Aorta (tissue), 5 donors: ENCODE measurements at regions not wholly inside any gene's neighbourhood (a gene's known extent, or its start where the extent isn't known, plus 50 kb on each side); places are given as distances from the start of the nearest gene placed in this dataset.

Source experiments
- ATAC-seq: fragments of 200-7000 bp; cut with Tn5 transposase; one replicate; pipeline ENCODE4 v1.9.1; 2022; ENCODE audit warnings: moderate library complexity; ENCODE audit not compliant: low FRiP score
- DNase-seq, 2 donors: peaks; one replicate each; pipeline ENCODE4 v3.0.0-alpha.2; 2020
- H3K27ac ChIP-seq, 2 donors: one replicate each; pipeline ENCODE4 v1.5.1; 2013; ENCODE audit warnings: low read length in 2 of 2, mild to moderate bottlenecking in 2 of 2, moderate library complexity in 2 of 2, control low read depth in 1 of 2, inconsistent platforms in 1 of 2, low read depth in 1 of 2
- H3K27me3 ChIP-seq, 2 donors: one replicate each; pipeline ENCODE4 v1.6.1; 2013; ENCODE audit warnings: control low read depth in 1 of 2, low read length in 1 of 2, mild to moderate bottlenecking in 1 of 2, moderate library complexity in 1 of 2; ENCODE audit not compliant: insufficient read depth in 2 of 2, control insufficient read depth in 1 of 2
- H3K36me3 ChIP-seq, 2 donors: one replicate each; pipeline ENCODE4 v1.6.1; 2013; ENCODE audit warnings: control low read depth in 1 of 2, low read length in 1 of 2, mild to moderate bottlenecking in 1 of 2; ENCODE audit not compliant: insufficient read depth in 2 of 2, control insufficient read depth in 1 of 2
- H3K4me1 ChIP-seq, 2 donors: one replicate each; pipeline ENCODE4 v1.6.1; 2013; ENCODE audit warnings: low read length in 2 of 2, control low read depth in 1 of 2, mild to moderate bottlenecking in 1 of 2, moderate library complexity in 1 of 2; ENCODE audit not compliant: insufficient read depth in 2 of 2, control insufficient read depth in 1 of 2
- H3K4me3 ChIP-seq, 2 donors: one replicate each; pipeline ENCODE4 v1.5.1; 2013; ENCODE audit warnings: low read length in 2 of 2, control low read depth in 1 of 2, mild to moderate bottlenecking in 1 of 2
- H3K9me3 ChIP-seq: one replicate; pipeline ENCODE4 v1.6.1; 2013; ENCODE audit warnings: mild to moderate bottlenecking, low read length; ENCODE audit not compliant: control insufficient read depth
- WGBS, 2 donors: extraction: QIAGEN DNeasy Blood & Tissue Kit; methylation state at CpG; one replicate each; pipeline ENCODE4 v1.1.7; 2013; 5-methylcytosine and 5-hydroxymethylcytosine counted together
- intact Hi-C, 2 donors: fragments of 100-400 bp; cut with DNase I; formaldehyde crosslinking; loops; one replicate each; pipeline versions ENCODE4 v1.14.2 to v1.15.0; 2022
- donor health status: healthy with polysubstance abuse.
- donor health status: Bipolar disorder and iron deficiency.
- donor health status: DM: no; HTN: no; CAD: no.
- donor health status: DM: no; HTN: no; CAD: no.
- donor health status: DM: yes; HTN: yes; CAD: no.

DNA sequence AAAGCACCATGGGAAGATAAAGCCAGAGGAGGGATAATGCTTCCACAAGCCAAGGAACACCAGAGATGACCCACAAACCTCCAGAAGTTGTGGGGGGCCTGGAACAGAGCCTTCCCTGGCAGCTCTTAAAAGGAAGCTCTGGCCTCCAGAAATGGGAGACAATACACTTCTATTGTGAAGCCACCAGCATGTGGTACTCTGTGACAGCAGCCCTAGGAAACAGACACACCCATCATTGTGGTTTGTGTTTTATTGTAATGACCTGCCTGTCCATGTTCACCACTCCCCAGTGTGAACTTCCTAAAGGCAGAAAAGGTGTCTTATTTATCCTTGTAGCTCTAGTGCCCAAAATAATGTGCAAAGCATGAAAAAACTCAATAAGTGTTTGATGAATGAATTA, 264.1 kb upstream of the GATB start:
- H3K9me3 ChIP-seq, result peaks cover 1% of the 10 kb centered on the region
- intact Hi-C loops, result no loop called here
- DNase-seq, result no peak
- H3K4me3 ChIP-seq, result no peak overlapping the region
- no peaks in the 10 kb centered on the region for H3K27me3 ChIP-seq
- H3K4me1 ChIP-seq, result no peaks in the 10 kb centered on the region
- H3K27ac ChIP-seq, result no peak overlapping the region
- H3K36me3 ChIP-seq, result no peaks in the 10 kb centered on the region
- no peak for ATAC-seq

DNA sequence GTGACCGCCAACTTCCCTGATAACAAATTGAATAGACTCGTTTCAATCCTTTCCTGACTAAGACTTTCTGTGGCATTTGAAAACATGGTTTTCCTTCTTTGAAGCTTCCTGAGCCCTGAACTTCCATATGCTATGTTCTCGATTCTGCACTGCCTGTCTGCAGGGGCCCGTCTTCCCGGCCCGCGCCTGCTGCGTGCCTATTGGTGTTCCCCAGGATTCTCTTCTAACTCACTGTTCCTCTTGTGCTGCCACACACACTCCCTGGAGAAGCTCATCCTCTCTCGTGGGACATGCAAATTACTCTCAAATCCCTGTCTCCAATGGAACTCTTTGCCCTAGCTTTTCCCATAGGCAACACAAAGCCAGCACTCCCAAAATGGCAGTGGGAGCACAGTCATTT, 262.9 kb upstream of the GATB start:
- 76 to 81% methylated on average over 9 of the region's 9 CpGs for WGBS, 2 donors
- no peaks in the 10 kb centered on the region for H3K27me3 ChIP-seq
- ATAC-seq, result no peak
- no peak for DNase-seq
- H3K4me3 ChIP-seq, result no peak overlapping the region
- H3K27ac ChIP-seq, result no peak overlapping the region
- intact Hi-C loops, result no loop called here
- peaks cover 1% of the 10 kb centered on the region for H3K9me3 ChIP-seq
- H3K36me3 ChIP-seq, result no peaks in the 10 kb centered on the region
- H3K4me1 ChIP-seq, result no peaks in the 10 kb centered on the region

DNA sequence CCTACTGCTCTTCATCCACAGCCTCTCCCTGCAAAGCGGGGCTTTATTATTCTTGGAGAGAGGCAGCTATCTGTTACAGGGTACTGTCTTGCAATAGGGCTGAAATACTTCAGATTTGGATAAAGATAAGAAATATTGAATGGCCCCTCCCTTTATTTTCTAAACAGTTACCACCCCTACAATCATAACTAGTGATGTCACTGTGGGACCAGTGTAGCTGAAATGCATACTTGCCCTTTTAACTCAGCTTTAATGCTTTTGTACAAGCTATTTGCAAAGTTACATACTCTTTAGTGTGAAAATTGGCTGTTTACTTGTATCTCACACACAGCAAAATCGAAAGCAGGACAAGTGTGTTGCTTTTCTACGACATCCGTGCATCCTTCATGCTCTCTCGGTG, 261.7 kb upstream of the GATB start:
- ATAC-seq, result no peak
- no peaks in the 10 kb centered on the region for H3K4me1 ChIP-seq
- no peak overlapping the region for H3K27ac ChIP-seq
- no peaks in the 10 kb centered on the region for H3K36me3 ChIP-seq
- no peak for DNase-seq
- no peaks in the 10 kb centered on the region for H3K27me3 ChIP-seq
- 90 to 92% methylated on average over 5 of the region's 5 CpGs for WGBS, 2 donors
- H3K4me3 ChIP-seq, result no peak overlapping the region
- intact Hi-C loops, result no loop called here
- no peaks in the 10 kb centered on the region for H3K9me3 ChIP-seq

DNA sequence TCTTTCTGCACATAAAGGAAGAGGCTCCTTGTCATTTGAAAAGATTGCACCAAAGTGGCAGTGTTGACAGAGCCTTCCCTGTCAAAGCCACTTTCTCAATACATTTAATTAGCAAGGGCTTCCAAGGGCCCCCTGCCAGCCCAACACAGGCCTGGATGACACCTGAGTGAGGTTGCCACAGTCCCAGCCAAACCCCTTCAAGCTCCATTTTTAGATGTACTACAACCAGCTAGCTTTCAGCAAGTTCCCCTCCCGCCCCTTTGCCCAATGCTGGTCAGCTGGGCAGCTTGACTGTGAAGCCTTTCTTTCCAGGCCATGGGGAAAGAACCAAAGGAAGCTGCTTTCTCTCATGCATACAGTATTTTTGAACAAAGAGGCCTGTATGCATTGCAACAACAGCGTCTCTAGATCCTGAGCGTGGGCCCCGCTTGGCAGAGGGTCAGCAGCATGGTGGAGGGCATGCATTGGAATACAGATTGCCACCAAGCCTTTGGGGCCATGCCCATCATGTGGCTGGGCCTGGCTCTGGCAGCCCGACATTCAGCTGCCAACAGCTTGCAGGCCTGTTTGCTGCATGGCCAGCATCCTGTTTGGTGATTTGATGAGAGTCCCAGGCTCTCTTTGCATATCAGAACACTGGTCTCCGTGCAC, 261.1 kb upstream of the GATB start:
- no peak overlapping the region for H3K27ac ChIP-seq

DNA sequence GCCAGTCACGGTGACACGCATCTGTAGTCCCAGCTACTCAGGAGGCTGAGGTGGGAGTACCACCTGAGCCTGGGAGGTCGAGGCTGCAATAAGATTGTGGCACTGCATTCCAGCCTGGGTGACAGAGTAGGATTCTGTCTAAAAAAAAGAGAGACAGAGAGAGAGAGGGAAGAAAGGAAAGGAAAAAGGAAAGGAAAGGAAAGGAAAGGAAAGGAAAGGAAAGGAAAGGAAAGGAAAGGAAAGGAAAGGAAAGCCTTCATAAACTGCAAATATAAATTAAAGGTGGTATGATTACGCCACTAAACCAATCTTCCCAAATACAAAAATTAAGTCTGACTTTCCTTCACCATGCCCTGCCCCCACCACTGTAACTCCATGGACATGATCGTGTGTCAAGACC, 259.3 kb upstream of the GATB start:
- no peaks in the 10 kb centered on the region for H3K4me1 ChIP-seq
- H3K27me3 ChIP-seq, result no peaks in the 10 kb centered on the region
- DNase-seq (no peak), ATAC-seq (no peak)
- H3K36me3 ChIP-seq, result no peaks in the 10 kb centered on the region
- H3K9me3 ChIP-seq, result no peaks in the 10 kb centered on the region
- intact Hi-C loops, result no loop called here
- H3K4me3 ChIP-seq, result no peak overlapping the region
- H3K27ac ChIP-seq, result no peak overlapping the region
- 88 to 89% methylated on average over 5 of the region's 5 CpGs for WGBS, 2 donors

More for the DNA sequence above, 261.1 kb upstream of the GATB start:
- intact Hi-C loops, result no loop called here
- Histone ChIP-seq H3K36me3 (no peaks in the 10 kb centered on the region), H3K4me3 (no peak overlapping the region), H3K9me3 (no peaks in the 10 kb centered on the region), H3K4me1 (no peaks in the 10 kb centered on the region), H3K27me3 (no peaks in the 10 kb centered on the region)
- WGBS, 2 donors, result 78 to 81% methylated on average over 6 of the region's 6 CpGs
- DNase-seq, result no peak
- no peak for ATAC-seq

DNA sequence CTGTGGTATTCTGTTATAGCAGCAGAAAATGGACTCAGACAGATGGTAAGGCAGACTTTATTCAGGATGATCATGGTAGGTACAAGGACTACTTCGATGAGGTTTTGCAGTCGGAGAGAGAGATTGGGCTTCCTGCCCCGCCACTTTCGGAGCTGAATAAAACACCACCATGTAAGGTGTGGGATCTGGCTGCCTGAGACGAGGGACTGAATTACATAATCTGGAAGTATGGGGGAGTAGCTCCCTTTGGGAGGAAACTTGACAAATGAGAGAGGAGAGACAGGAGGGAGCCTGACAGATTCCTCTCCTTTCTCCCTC, 255.5 kb upstream of the GATB start:
- Histone ChIP-seq H3K9me3 (peaks cover 4% of the 10 kb centered on the region), H3K36me3 (no peaks in the 10 kb centered on the region), H3K4me1 (no peaks in the 10 kb centered on the region), H3K4me3 (no peak overlapping the region), H3K27ac (no peak overlapping the region), H3K27me3 (no peaks in the 10 kb centered on the region)
- intact Hi-C loops, result no loop called here
- ATAC-seq (no peak), DNase-seq (no peak)
- WGBS, 2 donors, result 81% methylated on average over 5 of the region's 5 CpGs

DNA sequence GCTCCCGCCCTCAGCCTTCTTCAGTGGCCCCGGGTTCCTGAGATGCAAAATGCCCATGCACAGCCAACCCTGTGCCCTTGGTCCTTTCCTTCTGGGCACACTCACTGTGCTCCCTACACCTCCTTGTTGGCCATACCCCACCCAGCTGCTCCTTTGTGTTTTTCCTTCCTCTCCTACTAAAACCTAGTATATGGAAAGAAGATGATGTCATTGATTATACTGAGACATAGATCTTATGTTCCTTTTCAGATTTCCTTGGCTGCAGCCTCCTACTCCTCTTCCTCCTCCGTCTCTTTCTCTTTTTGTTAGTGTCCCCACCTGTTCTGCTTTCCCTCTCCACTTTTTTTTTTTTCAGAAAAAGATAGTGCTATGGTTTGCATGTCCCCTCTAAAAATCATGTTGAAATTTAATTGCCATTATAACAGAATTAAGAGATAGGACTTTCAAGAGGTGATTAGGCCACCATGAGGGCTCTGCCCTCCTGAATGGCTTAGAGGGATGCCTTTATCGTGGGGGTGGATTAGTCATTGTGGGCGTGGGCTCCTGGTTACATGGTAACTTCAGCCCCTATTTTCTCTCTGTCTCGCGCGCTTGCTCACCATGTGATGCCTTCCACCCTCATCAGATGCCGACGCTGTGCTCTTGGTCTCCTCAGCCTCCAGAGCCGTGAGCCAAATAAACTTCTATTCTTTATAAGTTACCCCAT, 254.9 kb upstream of the GATB start:
- Histone ChIP-seq H3K4me3 (no peak overlapping the region), H3K27me3 (no peaks in the 10 kb centered on the region), H3K36me3 (no peaks in the 10 kb centered on the region), H3K27ac (no peak overlapping the region), H3K4me1 (no peaks in the 10 kb centered on the region), H3K9me3 (peaks cover 4% of the 10 kb centered on the region)
- intact Hi-C loops, result no loop called here
- 84 to 91% methylated on average over 11 of the region's 11 CpGs for whole genome bisulfite sequencing, 2 donors
- DNase-seq (no peak), ATAC-seq (no peak)

DNA sequence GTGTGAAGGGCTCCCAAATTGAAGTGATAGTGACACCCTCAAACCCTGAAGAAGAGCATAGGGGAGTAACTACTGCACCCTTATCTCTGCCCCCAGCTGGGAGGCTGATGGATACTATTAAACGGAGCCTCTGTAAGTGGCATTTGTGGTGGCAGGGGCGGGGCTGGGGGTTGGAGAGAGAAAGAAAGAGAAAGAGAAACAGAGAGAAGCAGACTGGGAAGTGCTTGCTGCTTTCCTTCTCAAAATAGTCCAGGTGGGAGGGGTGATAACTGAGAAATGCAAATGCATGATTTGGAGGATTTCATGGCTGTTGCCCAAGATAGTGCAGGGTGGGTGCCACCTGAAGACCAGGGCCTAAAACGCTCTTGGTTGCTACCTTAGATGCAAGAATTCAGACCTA, 253.5 kb upstream of the GATB start:
- Histone ChIP-seq H3K4me1 (no peaks in the 10 kb centered on the region), H3K27me3 (no peaks in the 10 kb centered on the region), H3K27ac (no peak overlapping the region), H3K9me3 (peaks cover 4% of the 10 kb centered on the region), H3K4me3 (no peak overlapping the region), H3K36me3 (no peaks in the 10 kb centered on the region)
- WGBS, 2 donors, result 65 to 82% methylated on average over 3 of the region's 3 CpGs
- intact Hi-C loops, result no loop called here
- ATAC-seq (no peak), DNase-seq (no peak)

DNA sequence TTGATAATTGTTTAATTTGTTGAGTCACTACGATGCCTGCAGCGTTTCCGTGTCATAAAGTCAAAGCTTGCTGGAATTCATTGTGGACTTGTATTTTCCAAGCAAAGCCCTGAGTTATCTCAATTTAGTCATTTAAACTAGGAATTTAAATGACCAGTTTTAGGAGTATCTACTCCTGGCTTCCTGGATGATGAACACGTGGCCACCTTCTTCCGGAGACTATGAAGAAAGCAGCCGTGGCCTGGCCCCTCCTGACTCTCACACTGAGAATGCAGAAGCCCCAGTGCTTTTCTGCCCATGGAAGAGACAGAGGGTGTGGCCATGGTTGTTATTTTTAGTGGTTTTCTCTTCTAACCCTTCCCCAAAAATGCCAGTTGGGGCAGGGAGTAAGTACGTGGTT, 250.7 kb upstream of the GATB start:
- H3K4me3 ChIP-seq, result no peak overlapping the region
- no peaks in the 10 kb centered on the region for H3K36me3 ChIP-seq
- WGBS, 2 donors, result 81 to 89% methylated on average over 7 of the region's 7 CpGs
- H3K9me3 ChIP-seq, result peaks cover 4% of the 10 kb centered on the region
- intact Hi-C loops, result no loop called here
- no peak for DNase-seq
- no peaks in the 10 kb centered on the region for H3K27me3 ChIP-seq
- H3K27ac ChIP-seq, result no peak overlapping the region
- no peak for ATAC-seq
- H3K4me1 ChIP-seq, result no peaks in the 10 kb centered on the region
